ENCODE measurements at regions not wholly inside any gene's neighbourhood (a gene's known extent, or its start where the extent isn't known, plus 50 kb on each side); places are given as distances from the start of the nearest gene placed in this dataset.

- ChIA-PET POLR2A (no interaction called here), CTCF (no interaction called here)
- no peak overlapping the region for H3K4me3 ChIP-seq (ENCODE audit: low read depth, low read length)
- no peak for TF ChIP-seq CTCF (IDR thresholded peaks at IDR 0.05; ENCODE audit: insufficient read depth, low read length, missing control alignments)
- DNase-seq (ENCODE audit: low read depth, low spot score) = no peak
Observed at GRCh38 chr11:45057938-45058646, 88.3 kb upstream of the PRDM11 start.

- DNase-seq (ENCODE audit: low read depth, low spot score) = no peak
- ChIA-PET POLR2A (no interaction called here), CTCF (interaction anchor here (1.0 kb wide), 1 partner anchor 47 kb away, joined by 3 read pairs; no protein-coding TSS in a partner anchor)
- H3K4me3 ChIP-seq (ENCODE audit: low read depth, low read length) = no peak overlapping the region
- no peak for TF ChIP-seq CTCF (IDR thresholded peaks at IDR 0.05; ENCODE audit: insufficient read depth, low read length, missing control alignments)
Observed at GRCh38 chr11:45058647-45058950, 87.8 kb upstream of the PRDM11 start.

- no peak overlapping the region for H3K4me3 ChIP-seq (ENCODE audit: low read depth, low read length)
- CTCF ChIA-PET = no interaction called here
- no peak for DNase-seq (ENCODE audit: low read depth, low spot score)
- TF ChIP-seq CTCF (IDR thresholded peaks at IDR 0.05; ENCODE audit: insufficient read depth, low read length, missing control alignments) = no peak
- POLR2A ChIA-PET = no interaction called here
Observed at GRCh38 chr11:45060707-45061106, 85.7 kb upstream of the PRDM11 start.

GRCh38 chr11:45061641-45062040 is 84.8 kb upstream of the PRDM11 start:
- ChIA-PET POLR2A (no interaction called here), CTCF (no interaction called here)
- DNase-seq (ENCODE audit: low read depth, low spot score) = no peak
- no peak overlapping the region for H3K4me3 ChIP-seq (ENCODE audit: low read depth, low read length)
- TF ChIP-seq CTCF (IDR thresholded peaks at IDR 0.05; ENCODE audit: insufficient read depth, low read length, missing control alignments) = no peak

GRCh38 chr11:45062115-45062514 is 84.3 kb upstream of the PRDM11 start:
- POLR2A ChIA-PET = no interaction called here

GRCh38 chr11:45062974-45063635 is 83.3 kb upstream of the PRDM11 start:
- TF ChIP-seq CTCF (IDR thresholded peaks at IDR 0.05; ENCODE audit: insufficient read depth, low read length, missing control alignments) = no peak
- no peak for DNase-seq (ENCODE audit: low read depth, low spot score)
- ChIA-PET POLR2A (no interaction called here), CTCF (no interaction called here)
- H3K4me3 ChIP-seq (ENCODE audit: low read depth, low read length) = no peak overlapping the region

More at GRCh38 chr11:45062115-45062514, 84.3 kb upstream of the PRDM11 start:
- no peak for DNase-seq (ENCODE audit: low read depth, low spot score)
- CTCF ChIA-PET = no interaction called here
- no peak overlapping the region for H3K4me3 ChIP-seq (ENCODE audit: low read depth, low read length)
- no peak for TF ChIP-seq CTCF (IDR thresholded peaks at IDR 0.05; ENCODE audit: insufficient read depth, low read length, missing control alignments)

Data from AG04449 (cell line).